GM13976 (cell line): ENCODE measurements at regions not wholly inside any gene's neighbourhood (a gene's known extent, or its start where the extent isn't known, plus 50 kb on each side); places are given as distances from the start of the nearest gene placed in this dataset.

ENCODE experiments used
- DNase-seq: peaks from one replicate; pipeline ENCODE4 v3.0.0; 2012; ENCODE audit warnings: low spot score
- CTCF ChIP-seq: IDR thresholded peaks from 2 replicates; pipeline ENCODE4 v1.5.1; 2012; ENCODE audit warnings: borderline replicate concordance, mild to moderate bottlenecking; ENCODE audit not compliant: insufficient read depth; ENCODE audit errors: extremely low read depth, missing control alignments, control extremely low read depth
- in situ Hi-C: fragments of 300-500 bp; cut with MboI; formaldehyde crosslinking; loops from one replicate; pipeline ENCODE4 v1.12.0; 2022; ENCODE audit warnings: low sequenced_read_pairs, mixed read lengths, inconsistent platforms; ENCODE audit not compliant: unreplicated experiment

- in situ Hi-C loops, result no loop called here
These were observed 733.9 kb upstream of the PHF14 start for GRCh38 chr7:10239695-10240345.

GRCh38 chr7:10245406-10245805 is 728.3 kb upstream of the PHF14 start:
- in situ Hi-C loops, result no loop called here
- DNase-seq, result no peak

More at GRCh38 chr7:10239695-10240345, 733.9 kb upstream of the PHF14 start:
- DNase-seq, result no peak
- TF ChIP-seq CTCF, result no peak

GRCh38 chr7:10257438-10257837 is 716.2 kb upstream of the PHF14 start:
- in situ Hi-C loops, result no loop called here
- no peak for TF ChIP-seq CTCF
- no peak for DNase-seq

More at GRCh38 chr7:10245406-10245805, 728.3 kb upstream of the PHF14 start:
- TF ChIP-seq CTCF, result no peak

- TF ChIP-seq CTCF, result no peak
- no peak for DNase-seq
- in situ Hi-C loops, result no loop called here
These were observed 706.7 kb upstream of the PHF14 start for GRCh38 chr7:10266976-10267375.

- in situ Hi-C loops, result no loop called here
- DNase-seq, result no peak
- no peak for TF ChIP-seq CTCF
These were observed 705.6 kb upstream of the PHF14 start for GRCh38 chr7:10268034-10268433.

GRCh38 chr7:10282909-10283308 is 690.8 kb upstream of the PHF14 start:
- in situ Hi-C loops, result no loop called here
- DNase-seq, result no peak
- no peak for TF ChIP-seq CTCF
